HCT116 (cell line): ENCODE measurements at regions not wholly inside any gene's neighbourhood (a gene's known extent, or its start where the extent isn't known, plus 50 kb on each side); places are given as distances from the start of the nearest gene placed in this dataset.

ENCODE experiments used
- CEBPB ChIP-seq: IDR thresholded peaks from 2 replicates; pipeline ENCODE4 v1.6.1; 2012; ENCODE audit warnings: low read depth
- CTCF ChIP-seq, 3 experiments: fragments of 200-600 bp in 1 of 3; sonication (generic) in 1 of 3; IDR thresholded peaks in 2 of 3; conservative IDR thresholded peaks in 1 of 3; 2 replicates each; pipeline ENCODE4 v1.5.1; 2012 to 2017; ENCODE audit warnings: low read depth in 2 of 3, low read length in 2 of 3, antibody characterized with exemption in 1 of 3, borderline replicate concordance in 1 of 3, control low read depth in 1 of 3, mild to moderate bottlenecking in 1 of 3, mixed read lengths in 1 of 3, mixed run types in 1 of 3, moderate library complexity in 1 of 3; ENCODE audit not compliant: insufficient read depth in 1 of 3
- POLR2A ChIP-seq: IDR thresholded peaks from 2 replicates; pipeline ENCODE4 v1.7.0; 2011; ENCODE audit warnings: borderline replicate concordance; ENCODE audit not compliant: insufficient read depth, insufficient read length; ENCODE audit errors: extremely low read depth
- POLR2AphosphoS5 ChIP-seq: IDR thresholded peaks from 2 replicates; pipeline ENCODE4 v1.6.1; 2011; ENCODE audit warnings: mild to moderate bottlenecking, low read depth, low read length, moderate library complexity
- REST ChIP-seq: IDR thresholded peaks from 2 replicates; pipeline ENCODE4 v1.6.1; 2012; ENCODE audit warnings: low read depth
- SRF ChIP-seq: IDR thresholded peaks from 2 replicates; pipeline ENCODE4 v1.6.1; 2012; ENCODE audit warnings: low read depth

DNA sequence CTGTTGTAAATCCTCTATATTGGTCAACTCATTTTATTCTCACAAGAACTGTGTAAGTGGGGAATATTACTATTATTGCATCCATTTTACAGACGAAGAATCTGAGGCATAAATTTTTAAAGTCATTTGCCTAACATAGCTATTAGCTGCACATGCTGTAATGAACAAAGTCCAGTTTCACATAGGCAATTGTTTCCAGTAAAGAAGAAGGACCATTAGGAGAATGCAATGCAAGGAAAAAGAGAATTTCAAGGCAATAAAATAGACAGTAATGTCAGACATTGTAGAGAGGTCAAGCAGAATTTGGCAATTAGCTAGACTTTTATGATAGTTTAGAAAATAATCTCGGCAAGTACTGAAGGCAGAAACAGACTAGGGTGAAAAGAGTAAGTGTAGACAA, 578.7 kb upstream of the NECTIN3 start:
- no peak for TF ChIP-seq POLR2A
- no peak for TF ChIP-seq POLR2AphosphoS5
- no peak for TF ChIP-seq CTCF (IDR thresholded peaks at IDR 0.05 in 2 of 3, conservative IDR thresholded peaks at IDR 0.05 in 1 of 3; ENCODE audit: borderline replicate concordance in 1 of 3, insufficient read depth in 1 of 3, low read depth in 2 of 3, low read length in 2 of 3)
- TF ChIP-seq REST = no peak
- TF ChIP-seq SRF = no peak
- TF ChIP-seq CEBPB = no peak
